GM12892 (cell line): ENCODE measurements at regions not wholly inside any gene's neighbourhood (a gene's known extent, or its start where the extent isn't known, plus 50 kb on each side); places are given as distances from the start of the nearest gene placed in this dataset.

Experiments
- POLR2A ChIP-seq: IDR thresholded peaks from 2 replicates; pipeline ENCODE4 v1.6.1; 2011; ENCODE audit warnings: low read depth, low read length, control low read depth
- POLR2AphosphoS5 ChIP-seq: IDR thresholded peaks from 2 replicates; pipeline ENCODE4 v1.6.1; 2011; ENCODE audit warnings: low read depth, low read length, control low read depth
- TAF1 ChIP-seq: IDR thresholded peaks from 2 replicates; pipeline ENCODE4 v1.6.1; 2011; ENCODE audit warnings: low read depth, mild to moderate bottlenecking, control low read depth, low read length, borderline replicate concordance

- no peak for TF ChIP-seq POLR2A
- TF ChIP-seq POLR2AphosphoS5: no peak
- no peak for TF ChIP-seq TAF1
These were observed 748.7 kb downstream of the TNS3 start for GRCh38 chr7:46833197-46833596.
